ENCODE measurements at regions not wholly inside any gene's neighbourhood (a gene's known extent, or its start where the extent isn't known, plus 50 kb on each side); places are given as distances from the start of the nearest gene placed in this dataset.

DNA sequence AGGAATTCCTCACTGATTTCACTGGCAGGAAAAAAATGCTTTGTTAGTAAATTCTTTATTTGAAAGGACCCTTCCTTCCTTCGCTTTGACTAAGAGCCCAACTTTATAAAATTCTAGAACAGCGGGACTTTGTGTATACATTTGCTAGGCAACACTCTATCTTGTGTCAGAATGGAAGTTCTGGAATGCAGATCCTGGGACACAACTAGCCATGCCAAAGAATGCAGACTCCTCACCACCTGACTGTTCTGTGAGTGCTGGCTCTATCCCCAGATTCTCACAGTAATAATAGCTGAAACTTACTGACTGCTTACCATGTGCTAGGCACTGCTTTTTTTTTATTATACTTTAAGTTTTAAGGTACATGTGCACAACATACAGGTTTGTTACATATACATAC lies 73.3 kb upstream of the ZDHHC15 start:
- TF ChIP-seq POLR2AphosphoS5 (IDR thresholded peaks at IDR 0.05; ENCODE audit: low read depth, low read length) (no peak), POLR2A (IDR thresholded peaks at IDR 0.05; ENCODE audit: low read depth, low read length) (no peak), PAX5 (IDR thresholded peaks at IDR 0.05; ENCODE audit: insufficient read depth, low read length, severe bottlenecking) (no peak), TAF1 (IDR thresholded peaks at IDR 0.05; ENCODE audit: low read depth, low read length) (no peak)

Data from GM12891 (cell line).